ENCODE measurements at regions not wholly inside any gene's neighbourhood (a gene's known extent, or its start where the extent isn't known, plus 50 kb on each side); places are given as distances from the start of the nearest gene placed in this dataset.

GRCh38 chr1:55673416-55673815, 458.3 kb upstream of the USP24 start:
- TF ChIP-seq CTCF (IDR thresholded peaks at IDR 0.05) (no peak), POLR2A (IDR thresholded peaks at IDR 0.05) (no peak)

Measured in testis (tissue), 2 donors.